ENCODE measurements at regions not wholly inside any gene's neighbourhood (a gene's known extent, or its start where the extent isn't known, plus 50 kb on each side); places are given as distances from the start of the nearest gene placed in this dataset.
A peak's percentile ranks its signal among the peaks of the same experiment; 100 is the strongest.

DNA sequence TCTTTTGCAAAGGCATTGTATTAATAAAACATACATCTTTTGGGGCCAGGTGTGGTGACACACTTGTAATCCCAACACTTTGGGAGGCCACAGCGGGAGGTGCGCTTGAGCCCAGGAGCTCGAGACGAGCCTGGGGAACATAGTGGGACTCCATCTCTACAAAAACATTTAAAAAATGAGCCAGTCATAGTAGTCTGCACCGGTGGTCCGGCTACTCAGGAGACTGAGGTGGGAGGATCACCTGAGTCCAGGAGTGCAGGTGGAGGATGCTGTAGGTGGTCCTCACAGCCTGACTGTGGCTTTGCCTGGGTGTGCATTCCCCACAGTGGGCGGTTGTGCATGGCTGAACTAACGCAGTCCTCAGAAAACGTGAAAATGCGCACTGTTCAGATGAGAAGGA lies 162.5 kb downstream of the DLL1 start:
- CTCF ChIA-PET = interaction anchor here (0.6 kb wide), 1 partner anchor 39 kb away, joined by 3 read pairs; no protein-coding TSS in a partner anchor
- Mint-ChIP-seq H3K36me3 (ENCODE audit: insufficient read depth, unreplicated experiment) (no peaks in the 10 kb centered on the region), H3K9me3 (ENCODE audit: low read depth, unreplicated experiment) (no peaks in the 10 kb centered on the region), H3K4me3 (ENCODE audit: low read depth, unreplicated experiment) (no peak overlapping the region), H3K27me3 (ENCODE audit: unreplicated experiment) (no peaks in the 10 kb centered on the region), H3K27ac (ENCODE audit: unreplicated experiment) (no peak overlapping the region), H3K4me1 (ENCODE audit: low read depth, unreplicated experiment) (no peaks in the 10 kb centered on the region)
- TF ChIP-seq, protein P1, sequence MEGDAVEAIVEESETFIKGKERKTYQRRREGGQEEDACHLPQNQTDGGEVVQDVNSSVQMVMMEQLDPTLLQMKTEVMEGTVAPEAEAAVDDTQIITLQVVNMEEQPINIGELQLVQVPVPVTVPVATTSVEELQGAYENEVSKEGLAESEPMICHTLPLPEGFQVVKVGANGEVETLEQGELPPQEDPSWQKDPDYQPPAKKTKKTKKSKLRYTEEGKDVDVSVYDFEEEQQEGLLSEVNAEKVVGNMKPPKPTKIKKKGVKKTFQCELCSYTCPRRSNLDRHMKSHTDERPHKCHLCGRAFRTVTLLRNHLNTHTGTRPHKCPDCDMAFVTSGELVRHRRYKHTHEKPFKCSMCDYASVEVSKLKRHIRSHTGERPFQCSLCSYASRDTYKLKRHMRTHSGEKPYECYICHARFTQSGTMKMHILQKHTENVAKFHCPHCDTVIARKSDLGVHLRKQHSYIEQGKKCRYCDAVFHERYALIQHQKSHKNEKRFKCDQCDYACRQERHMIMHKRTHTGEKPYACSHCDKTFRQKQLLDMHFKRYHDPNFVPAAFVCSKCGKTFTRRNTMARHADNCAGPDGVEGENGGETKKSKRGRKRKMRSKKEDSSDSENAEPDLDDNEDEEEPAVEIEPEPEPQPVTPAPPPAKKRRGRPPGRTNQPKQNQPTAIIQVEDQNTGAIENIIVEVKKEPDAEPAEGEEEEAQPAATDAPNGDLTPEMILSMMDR (IDR thresholded peaks at IDR 0.05; ENCODE audit: unreplicated experiment) = no peak
- DNase-seq = no peak
- no TSS peak for BruUV-seq (replicated peaks)
- intact Hi-C loops (cut with micrococcal nuclease; ENCODE audit: unreplicated experiment) = no loop called here

DNA sequence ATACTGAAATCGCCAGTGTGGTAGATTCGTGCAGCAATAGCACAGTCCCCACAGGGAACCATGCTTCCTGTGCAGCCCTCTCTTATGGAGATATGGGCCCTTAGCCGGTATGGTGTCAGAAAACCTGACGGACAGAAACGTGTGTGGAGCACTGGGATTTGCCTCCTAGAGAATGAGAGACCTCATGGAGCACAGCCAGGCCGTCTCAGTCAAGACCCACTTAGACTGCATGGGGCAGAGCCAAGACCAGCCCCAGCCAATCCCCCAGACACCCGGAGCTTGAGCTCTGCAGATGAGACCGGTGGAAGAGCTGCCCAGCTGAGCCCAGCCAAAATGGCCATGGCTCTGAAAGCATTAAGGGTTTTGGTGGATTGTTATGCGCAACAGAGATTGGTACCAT lies 163.7 kb downstream of the DLL1 start:
- Mint-ChIP-seq H3K4me1 (ENCODE audit: low read depth, unreplicated experiment) (no peaks in the 10 kb centered on the region), H3K36me3 (ENCODE audit: insufficient read depth, unreplicated experiment) (no peaks in the 10 kb centered on the region), H3K4me3 (ENCODE audit: low read depth, unreplicated experiment) (no peak overlapping the region), H3K27ac (ENCODE audit: unreplicated experiment) (no peak overlapping the region), H3K27me3 (ENCODE audit: unreplicated experiment) (no peaks in the 10 kb centered on the region), H3K9me3 (ENCODE audit: low read depth, unreplicated experiment) (no peaks in the 10 kb centered on the region)
- intact Hi-C loops (cut with micrococcal nuclease; ENCODE audit: unreplicated experiment) = no loop called here
- CTCF ChIA-PET = no interaction called here
- TF ChIP-seq, protein P1 (IDR thresholded peaks at IDR 0.05; ENCODE audit: unreplicated experiment) = no peak
- no peak for DNase-seq
- no TSS peak for BruUV-seq (replicated peaks)

DNA sequence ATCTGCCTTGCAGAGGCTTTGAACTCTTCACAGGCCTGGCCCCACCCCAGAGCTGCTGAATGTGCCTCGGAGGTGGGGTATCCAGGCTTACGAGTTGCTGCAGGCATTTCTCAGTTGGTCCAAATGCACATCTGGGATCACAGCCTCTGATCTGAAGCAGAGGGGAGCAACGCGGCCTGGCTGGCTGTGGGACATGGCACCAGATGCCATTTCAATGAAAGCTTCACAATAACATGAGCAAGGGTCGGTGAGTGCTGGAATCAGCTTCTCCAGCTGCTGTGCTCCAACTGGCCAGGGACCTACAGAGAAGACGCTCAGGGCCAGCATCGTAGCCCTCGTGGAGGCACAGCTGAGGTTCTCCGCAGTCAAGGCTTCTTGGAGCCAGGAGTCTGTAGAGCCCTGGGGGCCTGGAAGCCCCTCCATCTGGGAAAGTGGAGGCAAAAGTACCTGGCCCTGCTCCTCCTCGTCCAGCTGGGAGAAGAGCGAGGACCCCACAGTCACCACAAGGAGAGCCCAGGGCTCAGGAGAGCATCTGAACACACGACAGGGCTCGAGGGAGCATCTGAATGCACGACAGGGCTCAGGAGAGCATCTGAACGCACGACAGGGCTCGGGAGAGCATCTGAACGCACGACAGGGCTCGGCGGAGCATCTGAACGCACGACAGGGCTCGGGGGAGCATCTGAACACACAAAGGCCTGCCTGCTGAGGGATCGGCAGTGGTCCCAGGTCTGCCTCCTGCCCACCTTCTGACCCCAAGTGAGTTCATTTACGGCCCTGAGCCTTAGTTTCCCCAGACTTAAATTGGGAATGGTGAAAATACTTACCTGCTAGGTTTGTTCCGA lies 165.2 kb downstream of the DLL1 start:
- Mint-ChIP-seq H3K9me3 (ENCODE audit: low read depth, unreplicated experiment) (no peaks in the 10 kb centered on the region), H3K4me3 (ENCODE audit: low read depth, unreplicated experiment) (no peak overlapping the region), H3K36me3 (ENCODE audit: insufficient read depth, unreplicated experiment) (no peaks in the 10 kb centered on the region), H3K27ac (ENCODE audit: unreplicated experiment) (no peak overlapping the region), H3K27me3 (ENCODE audit: unreplicated experiment) (no peaks in the 10 kb centered on the region), H3K4me1 (ENCODE audit: low read depth, unreplicated experiment) (no peaks in the 10 kb centered on the region)
- DNase-seq = no peak
- TF ChIP-seq, protein P1 (IDR thresholded peaks at IDR 0.05; ENCODE audit: unreplicated experiment) = no peak
- intact Hi-C loops (cut with micrococcal nuclease; ENCODE audit: unreplicated experiment) = no loop called here
- no TSS peak for BruUV-seq (replicated peaks)
- CTCF ChIA-PET = no interaction called here

DNA sequence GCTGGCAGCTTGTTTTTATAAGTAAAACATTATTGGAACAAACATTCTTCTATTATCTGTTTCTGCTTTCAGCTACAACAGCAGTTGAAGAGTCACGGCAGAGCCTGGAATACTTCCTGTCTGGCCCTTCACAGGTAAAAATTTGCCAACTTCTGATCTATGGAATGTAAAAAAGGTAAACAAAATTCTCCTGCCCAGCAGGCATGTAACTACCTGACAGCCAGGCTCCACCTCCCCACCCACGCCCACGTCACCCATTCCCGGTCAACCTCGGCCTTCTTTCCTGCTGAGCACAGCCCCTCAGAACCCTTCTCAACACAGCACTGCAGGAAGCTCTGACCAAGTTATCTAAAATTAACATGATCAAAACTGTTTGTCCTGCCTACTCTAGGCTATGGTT lies 166.0 kb downstream of the DLL1 start:
- TF ChIP-seq, protein P1 (IDR thresholded peaks at IDR 0.05; ENCODE audit: unreplicated experiment) = no peak
- no peaks in the 10 kb centered on the region for H3K9me3 Mint-ChIP-seq (ENCODE audit: low read depth, unreplicated experiment)
- no peaks in the 10 kb centered on the region for H3K27me3 Mint-ChIP-seq (ENCODE audit: unreplicated experiment)
- CTCF ChIA-PET = no interaction called here
- BruUV-seq (replicated peaks) = no TSS peak
- no peaks in the 10 kb centered on the region for H3K4me1 Mint-ChIP-seq (ENCODE audit: low read depth, unreplicated experiment)
- H3K27ac Mint-ChIP-seq (ENCODE audit: unreplicated experiment) = no peak overlapping the region
- intact Hi-C loops (cut with micrococcal nuclease; ENCODE audit: unreplicated experiment) = no loop called here
- no peaks in the 10 kb centered on the region for H3K36me3 Mint-ChIP-seq (ENCODE audit: insufficient read depth, unreplicated experiment)
- H3K4me3 Mint-ChIP-seq (ENCODE audit: low read depth, unreplicated experiment) = no peak overlapping the region
- DNase-seq = peak; percentile 57
